Astrocyte of the cerebellum (primary cell): ENCODE measurements at regions not wholly inside any gene's neighbourhood (a gene's known extent, or its start where the extent isn't known, plus 50 kb on each side); places are given as distances from the start of the nearest gene placed in this dataset.

Experiments
- DNase-seq: peaks from one replicate; pipeline ENCODE4 v3.0.0-alpha.2; 2011; ENCODE audit warnings: low read depth
- H3K4me3 ChIP-seq: 2 replicates; pipeline ENCODE4 v1.5.1; 2011; ENCODE audit warnings: mild to moderate bottlenecking, low read depth, low read length, moderate library complexity
- CTCF ChIP-seq: IDR thresholded peaks from 2 replicates; pipeline ENCODE4 v1.5.1; 2012; ENCODE audit warnings: low read length, low read depth, moderate library complexity, mild to moderate bottlenecking; ENCODE audit errors: missing control alignments
- in situ Hi-C: cut with HindIII; loops from 2 replicates; pipeline ENCODE4 v1.10.0; 2017; ENCODE audit warnings: low sequenced_read_pairs

- in situ Hi-C loops = no loop called here
- TF ChIP-seq CTCF = no peak
- peak; percentile 63 for DNase-seq
- H3K4me3 ChIP-seq = no peak overlapping the region
Measured at GRCh38 chr6:50990750-50991446, 172.2 kb downstream of the TFAP2B start.

- DNase-seq = no peak
- no peak overlapping the region for H3K4me3 ChIP-seq
- in situ Hi-C loops = no loop called here
- no peak for TF ChIP-seq CTCF
Measured at GRCh38 chr6:50992232-50992631, 173.6 kb downstream of the TFAP2B start.

- H3K4me3 ChIP-seq = no peak overlapping the region
Measured at GRCh38 chr6:50992704-50993625, 174.3 kb downstream of the TFAP2B start.

GRCh38 chr6:50993941-50994720 lies 175.5 kb downstream of the TFAP2B start:
- in situ Hi-C loops = no loop called here
- no peak for TF ChIP-seq CTCF
- no peak overlapping the region for H3K4me3 ChIP-seq
- no peak for DNase-seq

More at GRCh38 chr6:50992704-50993625, 174.3 kb downstream of the TFAP2B start:
- no peak for TF ChIP-seq CTCF
- in situ Hi-C loops = no loop called here
- DNase-seq = no peak

- no peak overlapping the region for H3K4me3 ChIP-seq
- TF ChIP-seq CTCF = no peak
- no peak for DNase-seq
- in situ Hi-C loops = no loop called here
Measured at GRCh38 chr6:50995036-50995435, 176.4 kb downstream of the TFAP2B start.

- TF ChIP-seq CTCF = no peak
- no peak overlapping the region for H3K4me3 ChIP-seq
- in situ Hi-C loops = no loop called here
- DNase-seq = no peak
Measured at GRCh38 chr6:50998905-50999304, 180.2 kb downstream of the TFAP2B start.
